Peyer's patch (tissue), 4 donors: ENCODE measurements at regions not wholly inside any gene's neighbourhood (a gene's known extent, or its start where the extent isn't known, plus 50 kb on each side); places are given as distances from the start of the nearest gene placed in this dataset.

Experiments
- DNase-seq, 3 donors: peaks; one replicate each; pipeline ENCODE4 v3.0.0-alpha.2; 2017 to 2019
- H3K27ac ChIP-seq, 4 donors: fragments of 200-600 bp; sonication (generic); one replicate each; pipeline ENCODE4 v1.5.1; 2016 to 2019
- H3K27me3 ChIP-seq, 2 donors: fragments of 200-600 bp; sonication (generic); one replicate each; pipeline ENCODE4 v1.5.1; 2019
- H3K36me3 ChIP-seq, 3 donors: fragments of 200-600 bp; sonication (generic); one replicate each; pipeline ENCODE4 v1.5.1; 2016 to 2019
- H3K4me1 ChIP-seq, 4 donors: fragments of 200-600 bp; sonication (generic); one replicate each; pipeline ENCODE4 v1.5.1; 2016 to 2019
- H3K4me3 ChIP-seq, 4 donors: fragments of 200-600 bp; sonication (generic); 1 replicate in 3 of 4; 2 replicates in 1 of 4; pipeline ENCODE4 v1.5.1; 2016 to 2019; ENCODE audit warnings: mild to moderate bottlenecking in 1 of 4
- H3K9me3 ChIP-seq, 4 donors: fragments of 200-600 bp; sonication (generic); one replicate each; pipeline ENCODE4 v1.5.1; 2016 to 2019; ENCODE audit warnings: mild to moderate bottlenecking in 1 of 4
- POLR2A ChIP-seq, 2 donors: fragments of 450-650 bp; IDR thresholded peaks; one replicate each; pipeline ENCODE4 v1.5.1; 2017; ENCODE audit warnings: antibody characterized with exemption in 2 of 2, mild to moderate bottlenecking in 2 of 2, moderate library complexity in 2 of 2
- TF ChIP-seq, protein P1 (sequence below), 6 experiments: fragments of 450-650 bp in 4 of 6; fragments of 200-600 bp in 2 of 6; sonication (generic) in 1 of 6; IDR thresholded peaks; one replicate each; pipeline ENCODE4 v1.5.1; 2017 to 2019; ENCODE audit warnings: antibody characterized with exemption in 6 of 6, mild to moderate bottlenecking in 3 of 6, moderate library complexity in 1 of 6

DNA sequence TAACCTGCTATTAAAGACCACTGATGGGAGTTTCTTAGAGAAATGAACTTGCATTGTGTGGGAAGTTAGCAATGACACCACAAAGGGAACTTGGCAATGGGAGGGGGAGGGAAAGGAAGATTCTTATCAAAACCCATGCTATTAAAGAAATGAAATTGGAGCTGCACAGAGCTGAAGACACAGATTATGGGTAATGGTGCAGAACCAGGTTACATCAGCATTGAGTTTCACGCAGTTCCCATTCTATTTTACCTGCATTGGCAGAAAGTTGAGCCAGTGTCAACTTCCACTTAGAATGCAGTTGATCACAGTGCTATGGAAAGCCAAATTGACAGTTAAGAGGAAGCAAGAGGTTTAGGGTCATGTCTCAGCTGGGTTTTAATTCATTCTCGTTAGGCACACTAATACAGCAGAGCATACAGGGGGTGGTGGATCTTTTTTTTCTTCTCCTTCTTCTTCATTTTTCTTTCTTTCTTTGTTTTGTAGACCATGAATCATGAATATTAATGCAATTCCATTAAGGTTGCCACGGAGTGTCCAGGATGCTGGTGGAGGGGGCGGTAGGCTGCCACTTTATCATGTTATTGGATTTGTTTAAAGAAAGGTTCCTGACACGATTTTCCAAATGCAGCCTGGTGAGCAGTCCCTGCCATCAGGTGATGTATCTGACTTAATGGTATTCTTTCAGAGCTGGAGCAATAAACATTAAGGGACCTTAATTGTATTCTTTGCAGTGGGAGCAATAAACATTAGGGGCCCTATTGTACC is 1092.0 kb upstream of the MAP3K7 start:
- no peaks in the 10 kb centered on the region for H3K27me3 ChIP-seq
- H3K36me3 ChIP-seq, result no peaks in the 10 kb centered on the region
- DNase-seq, result no peak
- H3K4me3 ChIP-seq, result no peak overlapping the region
- no peaks in the 10 kb centered on the region for H3K4me1 ChIP-seq
- no peaks in the 10 kb centered on the region for H3K9me3 ChIP-seq
- TF ChIP-seq, protein P1, sequence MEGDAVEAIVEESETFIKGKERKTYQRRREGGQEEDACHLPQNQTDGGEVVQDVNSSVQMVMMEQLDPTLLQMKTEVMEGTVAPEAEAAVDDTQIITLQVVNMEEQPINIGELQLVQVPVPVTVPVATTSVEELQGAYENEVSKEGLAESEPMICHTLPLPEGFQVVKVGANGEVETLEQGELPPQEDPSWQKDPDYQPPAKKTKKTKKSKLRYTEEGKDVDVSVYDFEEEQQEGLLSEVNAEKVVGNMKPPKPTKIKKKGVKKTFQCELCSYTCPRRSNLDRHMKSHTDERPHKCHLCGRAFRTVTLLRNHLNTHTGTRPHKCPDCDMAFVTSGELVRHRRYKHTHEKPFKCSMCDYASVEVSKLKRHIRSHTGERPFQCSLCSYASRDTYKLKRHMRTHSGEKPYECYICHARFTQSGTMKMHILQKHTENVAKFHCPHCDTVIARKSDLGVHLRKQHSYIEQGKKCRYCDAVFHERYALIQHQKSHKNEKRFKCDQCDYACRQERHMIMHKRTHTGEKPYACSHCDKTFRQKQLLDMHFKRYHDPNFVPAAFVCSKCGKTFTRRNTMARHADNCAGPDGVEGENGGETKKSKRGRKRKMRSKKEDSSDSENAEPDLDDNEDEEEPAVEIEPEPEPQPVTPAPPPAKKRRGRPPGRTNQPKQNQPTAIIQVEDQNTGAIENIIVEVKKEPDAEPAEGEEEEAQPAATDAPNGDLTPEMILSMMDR (IDR thresholded peaks at IDR 0.05), result no peak
- no peak for TF ChIP-seq POLR2A (IDR thresholded peaks at IDR 0.05)
- no peak overlapping the region for H3K27ac ChIP-seq

DNA sequence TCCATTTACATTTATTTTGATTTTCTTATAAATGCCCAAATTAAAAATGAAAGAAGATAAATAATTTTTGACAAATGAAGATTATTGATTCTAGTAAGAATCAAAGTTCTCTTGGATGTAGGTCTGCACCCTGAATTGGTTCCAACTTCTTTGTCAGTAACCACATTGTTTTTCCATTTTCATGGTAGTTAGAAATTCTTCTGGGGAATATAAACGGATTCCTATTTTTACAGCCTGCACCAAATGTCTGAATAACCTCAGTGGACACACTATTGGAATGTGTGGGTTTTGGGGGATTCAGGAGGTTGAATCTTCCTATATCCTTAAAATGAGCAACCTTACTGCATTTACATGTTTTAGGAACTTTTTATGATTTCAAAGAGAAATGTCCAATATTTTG is 1085.3 kb upstream of the MAP3K7 start:
- no peaks in the 10 kb centered on the region for H3K27me3 ChIP-seq
- no peaks in the 10 kb centered on the region for H3K36me3 ChIP-seq
- no peak for TF ChIP-seq POLR2A (IDR thresholded peaks at IDR 0.05)
- TF ChIP-seq, protein P1 (IDR thresholded peaks at IDR 0.05), result no peak
- H3K9me3 ChIP-seq, result no peaks in the 10 kb centered on the region
- DNase-seq, result no peak
- no peak overlapping the region for H3K27ac ChIP-seq
- no peaks in the 10 kb centered on the region for H3K4me1 ChIP-seq
- no peak overlapping the region for H3K4me3 ChIP-seq

DNA sequence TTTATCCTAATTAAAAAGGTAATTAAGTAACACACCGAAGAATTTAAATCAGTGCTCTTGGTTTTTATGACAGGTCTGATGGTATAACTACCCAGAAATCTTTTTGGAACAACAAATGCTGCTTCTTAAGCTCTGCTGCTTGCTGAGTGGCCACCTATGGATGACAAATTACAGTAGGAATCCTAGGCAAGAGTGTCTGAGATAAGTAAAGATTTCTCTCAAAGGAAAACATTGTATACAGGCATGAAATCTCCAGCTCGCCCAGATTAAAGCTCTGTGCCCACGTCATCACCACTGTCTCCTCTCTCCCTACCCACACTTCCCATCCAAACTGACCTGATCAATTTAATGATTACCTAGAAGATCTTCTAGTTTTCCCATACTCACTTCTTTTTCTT is 1083.0 kb upstream of the MAP3K7 start:
- no peaks in the 10 kb centered on the region for H3K9me3 ChIP-seq
- H3K27ac ChIP-seq, result no peak overlapping the region
- no peak for DNase-seq
- H3K4me1 ChIP-seq, result peaks cover 0 to 3% (median 0%) of the 10 kb centered on the region in 4 donors
- no peaks in the 10 kb centered on the region for H3K27me3 ChIP-seq
- TF ChIP-seq, protein P1 (IDR thresholded peaks at IDR 0.05), result no peak
- TF ChIP-seq POLR2A (IDR thresholded peaks at IDR 0.05), result no peak
- H3K4me3 ChIP-seq, result no peak overlapping the region
- H3K36me3 ChIP-seq, result no peaks in the 10 kb centered on the region

DNA sequence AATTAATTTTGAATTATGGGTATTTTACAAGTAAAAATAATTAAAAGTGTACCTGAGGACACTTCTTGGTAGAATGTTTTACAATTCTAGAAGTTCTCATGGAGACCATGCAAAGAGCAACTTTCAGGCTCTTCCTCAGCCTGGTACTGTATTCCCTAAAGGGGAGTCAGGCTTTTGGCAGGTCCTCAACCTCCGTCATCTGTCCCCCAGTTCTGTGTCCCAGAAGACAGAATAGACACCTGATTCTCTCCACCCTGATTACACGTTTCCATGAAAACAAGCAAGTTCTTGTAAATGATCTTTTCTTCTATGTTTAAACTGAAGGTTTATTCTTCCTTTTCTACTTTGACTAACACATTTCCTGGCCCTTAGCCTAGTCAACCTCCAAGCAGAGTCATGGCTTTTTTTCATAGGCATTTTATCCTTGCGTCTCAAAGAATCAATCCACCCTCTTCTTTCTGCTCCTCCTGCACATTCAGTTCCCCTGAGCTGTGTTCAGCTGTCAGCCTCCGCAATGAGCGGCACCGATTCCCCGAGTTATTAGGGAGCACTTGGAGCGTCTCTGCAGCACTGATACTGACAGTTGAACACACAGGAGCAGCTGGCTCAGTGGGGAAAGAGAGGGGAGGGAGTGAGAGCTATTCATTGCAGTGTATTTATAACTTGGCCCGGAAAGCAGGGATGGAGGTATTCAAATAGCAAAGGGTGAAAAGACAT is 1082.4 kb upstream of the MAP3K7 start:
- Histone ChIP-seq H3K36me3 (no peaks in the 10 kb centered on the region), H3K27me3 (no peaks in the 10 kb centered on the region), H3K27ac (no peak overlapping the region), H3K4me1 (peaks cover 0 to 3% (median 0%) of the 10 kb centered on the region in 4 donors), H3K9me3 (no peaks in the 10 kb centered on the region), H3K4me3 (no peak overlapping the region)
- TF ChIP-seq POLR2A (IDR thresholded peaks at IDR 0.05), result no peak
- TF ChIP-seq, protein P1 (IDR thresholded peaks at IDR 0.05), result no peak
- DNase-seq, result no peak

DNA sequence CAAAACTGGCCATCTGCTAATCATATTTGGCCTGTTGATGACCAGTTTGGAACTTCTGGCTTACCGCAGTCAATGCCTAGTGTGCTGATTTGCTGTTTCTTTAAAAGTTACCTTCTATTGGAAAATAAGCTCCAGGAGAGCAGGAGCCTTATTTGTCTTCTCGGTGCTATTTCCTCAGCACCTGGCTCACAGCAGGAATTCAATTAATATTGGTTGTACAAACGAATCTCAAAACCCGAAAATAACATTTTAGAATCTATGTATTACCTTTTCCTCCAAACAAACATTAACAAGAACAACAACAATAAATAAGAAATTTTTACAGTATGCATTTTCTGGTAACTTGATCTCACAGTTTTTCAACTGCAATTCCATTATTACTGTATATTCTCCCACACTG is 1080.7 kb upstream of the MAP3K7 start:
- no peak for DNase-seq
- Histone ChIP-seq H3K4me1 (peaks cover 0 to 3% (median 0%) of the 10 kb centered on the region in 4 donors), H3K27me3 (no peaks in the 10 kb centered on the region), H3K36me3 (no peaks in the 10 kb centered on the region), H3K4me3 (no peak overlapping the region), H3K9me3 (no peaks in the 10 kb centered on the region), H3K27ac (no peak overlapping the region)
- no peak for TF ChIP-seq POLR2A (IDR thresholded peaks at IDR 0.05)
- TF ChIP-seq, protein P1 (IDR thresholded peaks at IDR 0.05), result no peak
